PC-9 (cell line): ENCODE measurements at regions not wholly inside any gene's neighbourhood (a gene's known extent, or its start where the extent isn't known, plus 50 kb on each side); places are given as distances from the start of the nearest gene placed in this dataset.

ENCODE experiments used
- CTCF ChIP-seq: fragments of 200-600 bp; sonication (generic); conservative IDR thresholded peaks from 2 replicates; pipeline ENCODE4 v1.6.1; 2017; ENCODE audit warnings: mixed run types, antibody characterized with exemption, mild to moderate bottlenecking, moderate library complexity
- EZH2 ChIP-seq: fragments of 200-600 bp; sonication (generic); IDR thresholded peaks from 2 replicates; pipeline ENCODE4 v1.8.0; 2017; ENCODE audit warnings: antibody characterized with exemption, low read depth

DNA sequence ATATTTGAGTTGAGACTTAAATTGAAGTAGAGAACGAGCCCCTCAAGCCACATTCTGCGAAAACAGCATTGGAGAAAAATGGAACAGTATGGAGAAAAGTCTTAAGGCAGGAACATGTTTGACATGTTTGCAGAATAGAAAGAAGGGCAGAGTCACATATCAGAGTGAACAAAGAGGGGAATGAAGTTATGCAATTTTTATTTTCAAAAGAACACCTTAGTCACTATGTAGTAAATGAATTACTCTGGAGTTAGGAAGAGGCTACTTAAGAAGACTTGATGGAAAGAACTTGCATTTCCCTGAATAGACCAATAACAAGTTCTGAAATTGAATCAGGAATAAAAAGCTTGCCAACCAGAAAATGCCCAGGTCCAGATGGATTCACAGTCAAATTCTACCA, 391.4 kb upstream of the CDH19 start:
- TF ChIP-seq CTCF (no peak), EZH2 (no peak)
